Adrenal gland (tissue), 9 donors: ENCODE measurements at regions not wholly inside any gene's neighbourhood (a gene's known extent, or its start where the extent isn't known, plus 50 kb on each side); places are given as distances from the start of the nearest gene placed in this dataset.

ENCODE experiments used
- DNase-seq, 7 donors: peaks; one replicate each; pipeline ENCODE4 v3.0.0-alpha.2; 2019 to 2020
- H3K27ac ChIP-seq, 5 donors: fragments of 200-600 bp; sonication (generic) in 4 of 5; 1 replicate in 3 of 5; 2 replicates in 2 of 5; pipeline versions ENCODE4 v1.5.1 to v1.8.0; 2016 to 2020; ENCODE audit warnings: mild to moderate bottlenecking in 1 of 5
- H3K27me3 ChIP-seq: fragments of 200-600 bp; 2 replicates; pipeline ENCODE4 v1.8.0; 2021
- H3K36me3 ChIP-seq, 2 donors: fragments of 200-600 bp; replicated peaks in 1 of 2; 1 replicate in 1 of 2; 2 replicates in 1 of 2; pipeline versions ENCODE4 v1.5.1 to v1.8.0; 2018 to 2022
- H3K4me1 ChIP-seq, 2 donors: fragments of 200-600 bp; replicated peaks in 1 of 2; 1 replicate in 1 of 2; 2 replicates in 1 of 2; pipeline versions ENCODE4 v1.5.1 to v1.8.0; 2018 to 2021
- H3K4me3 ChIP-seq, 4 donors: fragments of 200-600 bp; sonication (generic) in 3 of 4; one replicate each; pipeline ENCODE4 v1.5.1; 2016 to 2018
- H3K9me3 ChIP-seq, 3 donors: fragments of 200-600 bp; sonication (generic) in 1 of 3; replicated peaks in 1 of 3; 1 replicate in 2 of 3; 2 replicates in 1 of 3; pipeline versions ENCODE4 v1.5.1 to v1.8.0; 2016 to 2021
- POLR2A ChIP-seq, 2 donors: fragments of 450-650 bp; IDR thresholded peaks; one replicate each; pipeline ENCODE4 v1.6.1; 2017; ENCODE audit warnings: antibody characterized with exemption in 2 of 2, mild to moderate bottlenecking in 2 of 2, moderate library complexity in 1 of 2
- WGBS, 4 donors: extraction: QIAGEN DNeasy Blood & Tissue Kit in 2 of 4; methylation state at CpG; one replicate each; pipeline versions ENCODE4 v1.1.5 to v1.1.7; 2013 to 2017; 5-methylcytosine and 5-hydroxymethylcytosine counted together
- intact Hi-C, 2 donors: fragments of 100-400 bp; cut with DNase I; formaldehyde crosslinking; loops; one replicate each; pipeline versions ENCODE4 v1.14.1 to v1.15.0; 2022 to 2023
- TF ChIP-seq, protein P1 (sequence below), 6 experiments: fragments of 450-650 bp in 4 of 6; fragments of 200-600 bp in 2 of 6; sonication (generic) in 1 of 6; IDR thresholded peaks; 1 replicate in 5 of 6; 2 replicates in 1 of 6; pipeline versions ENCODE4 v1.5.1 to v1.8.0; 2016 to 2021; ENCODE audit warnings: antibody characterized with exemption in 6 of 6, mild to moderate bottlenecking in 2 of 6, moderate library complexity in 1 of 6
- donor health status: healthy with polysubstance abuse.
- donor health status: Bipolar disorder and iron deficiency.
- donor health status: DM: yes; HTN: yes; CAD: no.
- donor health status: DM: no; HTN: no; CAD: no.
- donor health status: DM: no; HTN: no; CAD: no.

DNA sequence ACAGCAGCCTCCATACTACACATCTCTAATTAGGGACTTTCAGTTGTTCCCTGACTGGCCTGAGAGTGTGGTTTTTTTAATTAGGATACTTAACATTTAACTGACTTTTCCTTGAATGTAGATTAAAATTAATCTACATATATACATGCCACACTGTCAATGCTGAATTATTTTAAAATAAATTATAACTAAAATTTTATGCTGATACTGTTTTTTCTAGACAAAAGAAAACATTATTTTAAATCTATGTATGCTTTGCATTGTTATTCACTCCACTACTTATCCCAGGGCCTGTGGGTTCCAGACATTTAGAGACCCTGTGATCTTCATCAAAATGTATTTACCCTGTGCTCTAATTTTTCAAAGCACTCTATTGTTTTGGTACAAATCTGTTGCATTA, 496.0 kb upstream of the MAP2 start:
- H3K4me3 ChIP-seq: no peak overlapping the region
- H3K36me3 ChIP-seq: no peaks in the 10 kb centered on the region
- H3K27ac ChIP-seq: no peak overlapping the region
- intact Hi-C loops: no loop called here
- no peak for DNase-seq
- H3K27me3 ChIP-seq: no peaks in the 10 kb centered on the region
- no peaks in the 10 kb centered on the region for H3K4me1 ChIP-seq
- no peak for TF ChIP-seq POLR2A (IDR thresholded peaks at IDR 0.05)
- TF ChIP-seq, protein P1, sequence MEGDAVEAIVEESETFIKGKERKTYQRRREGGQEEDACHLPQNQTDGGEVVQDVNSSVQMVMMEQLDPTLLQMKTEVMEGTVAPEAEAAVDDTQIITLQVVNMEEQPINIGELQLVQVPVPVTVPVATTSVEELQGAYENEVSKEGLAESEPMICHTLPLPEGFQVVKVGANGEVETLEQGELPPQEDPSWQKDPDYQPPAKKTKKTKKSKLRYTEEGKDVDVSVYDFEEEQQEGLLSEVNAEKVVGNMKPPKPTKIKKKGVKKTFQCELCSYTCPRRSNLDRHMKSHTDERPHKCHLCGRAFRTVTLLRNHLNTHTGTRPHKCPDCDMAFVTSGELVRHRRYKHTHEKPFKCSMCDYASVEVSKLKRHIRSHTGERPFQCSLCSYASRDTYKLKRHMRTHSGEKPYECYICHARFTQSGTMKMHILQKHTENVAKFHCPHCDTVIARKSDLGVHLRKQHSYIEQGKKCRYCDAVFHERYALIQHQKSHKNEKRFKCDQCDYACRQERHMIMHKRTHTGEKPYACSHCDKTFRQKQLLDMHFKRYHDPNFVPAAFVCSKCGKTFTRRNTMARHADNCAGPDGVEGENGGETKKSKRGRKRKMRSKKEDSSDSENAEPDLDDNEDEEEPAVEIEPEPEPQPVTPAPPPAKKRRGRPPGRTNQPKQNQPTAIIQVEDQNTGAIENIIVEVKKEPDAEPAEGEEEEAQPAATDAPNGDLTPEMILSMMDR (IDR thresholded peaks at IDR 0.05): no peak
- no peaks in the 10 kb centered on the region for H3K9me3 ChIP-seq

GRCh38 chr2:208929139-208929864, 494.5 kb upstream of the MAP2 start:
- TF ChIP-seq, protein P1 (IDR thresholded peaks at IDR 0.05): no peak
- no peak for TF ChIP-seq POLR2A (IDR thresholded peaks at IDR 0.05)
- H3K4me3 ChIP-seq: no peak overlapping the region
- no peak overlapping the region for H3K27ac ChIP-seq
- 59 to 71% (median 67%) methylated on average over 5 of the region's 5 CpGs for WGBS, 4 donors
- H3K36me3 ChIP-seq: no peaks in the 10 kb centered on the region
- H3K27me3 ChIP-seq: no peaks in the 10 kb centered on the region
- H3K4me1 ChIP-seq: no peaks in the 10 kb centered on the region
- no peak for DNase-seq
- intact Hi-C loops: no loop called here
- no peaks in the 10 kb centered on the region for H3K9me3 ChIP-seq

GRCh38 chr2:208929894-208930427, 493.9 kb upstream of the MAP2 start:
- intact Hi-C loops: no loop called here
- Histone ChIP-seq H3K27me3 (no peaks in the 10 kb centered on the region), H3K4me3 (no peak overlapping the region), H3K9me3 (no peaks in the 10 kb centered on the region), H3K4me1 (no peaks in the 10 kb centered on the region), H3K27ac (no peak overlapping the region), H3K36me3 (no peaks in the 10 kb centered on the region)
- TF ChIP-seq, protein P1 (IDR thresholded peaks at IDR 0.05): no peak
- no peak for TF ChIP-seq POLR2A (IDR thresholded peaks at IDR 0.05)
- no peak for DNase-seq
- 57 to 89% (median 74%) methylated on average over 3 of the region's 3 CpGs for WGBS, 4 donors

GRCh38 chr2:208935531-208935930, 488.3 kb upstream of the MAP2 start:
- no peaks in the 10 kb centered on the region for H3K9me3 ChIP-seq
- TF ChIP-seq, protein P1 (IDR thresholded peaks at IDR 0.05): no peak
- no peak for TF ChIP-seq POLR2A (IDR thresholded peaks at IDR 0.05)

More at GRCh38 chr2:208935531-208935930, 488.3 kb upstream of the MAP2 start:
- Histone ChIP-seq H3K36me3 (no peaks in the 10 kb centered on the region), H3K4me3 (no peak overlapping the region), H3K27ac (no peak overlapping the region), H3K27me3 (no peaks in the 10 kb centered on the region), H3K4me1 (no peaks in the 10 kb centered on the region)
- 83 to 94% (median 88%) methylated on average over 2 of the region's 2 CpGs for WGBS, 4 donors
- intact Hi-C loops: no loop called here
- no peak for DNase-seq
